RKO (cell line): ENCODE measurements at regions not wholly inside any gene's neighbourhood (a gene's known extent, or its start where the extent isn't known, plus 50 kb on each side); places are given as distances from the start of the nearest gene placed in this dataset.

ENCODE experiments used
- DNase-seq: peaks from one replicate; pipeline ENCODE4 v3.0.0-alpha.2; 2016; ENCODE audit warnings: low spot score

- DNase-seq, result no peak
Measured at GRCh38 chr6:98635191-98635590, 199.2 kb upstream of the POU3F2 start.

- DNase-seq, result no peak
Measured at GRCh38 chr6:98636941-98637340, 197.4 kb upstream of the POU3F2 start.

- DNase-seq, result no peak
Measured at GRCh38 chr6:98639089-98639635, 195.2 kb upstream of the POU3F2 start.

GRCh38 chr6:98640366-98640765 is 194.0 kb upstream of the POU3F2 start:
- DNase-seq, result no peak

GRCh38 chr6:98641949-98642719 is 192.2 kb upstream of the POU3F2 start:
- peak; percentile 20 for DNase-seq

- no peak for DNase-seq
Measured at GRCh38 chr6:98644063-98644462, 190.3 kb upstream of the POU3F2 start.

- DNase-seq, result no peak
Measured at GRCh38 chr6:98648211-98648914, 186.0 kb upstream of the POU3F2 start.

GRCh38 chr6:98650941-98651340 is 183.4 kb upstream of the POU3F2 start:
- no peak for DNase-seq

- no peak for DNase-seq
Measured at GRCh38 chr6:98653179-98653578, 181.2 kb upstream of the POU3F2 start.

GRCh38 chr6:98657764-98658163 is 176.6 kb upstream of the POU3F2 start:
- peak; percentile 66 for DNase-seq

- DNase-seq, result no peak
Measured at GRCh38 chr6:98669371-98669770, 165.0 kb upstream of the POU3F2 start.

- DNase-seq, result no peak
Measured at GRCh38 chr6:98670045-98670746, 164.2 kb upstream of the POU3F2 start.

- no peak for DNase-seq
Measured at GRCh38 chr6:98672681-98673475, 161.5 kb upstream of the POU3F2 start.

GRCh38 chr6:98678481-98678880 is 155.9 kb upstream of the POU3F2 start:
- no peak for DNase-seq

- no peak for DNase-seq
Measured at GRCh38 chr6:98686008-98686601, 148.3 kb upstream of the POU3F2 start.

GRCh38 chr6:98687752-98688151 is 146.6 kb upstream of the POU3F2 start:
- DNase-seq, result no peak

- DNase-seq, result no peak
Measured at GRCh38 chr6:98695091-98695801, 139.1 kb upstream of the POU3F2 start.

GRCh38 chr6:98711380-98711779 is 123.0 kb upstream of the POU3F2 start:
- DNase-seq, result no peak

GRCh38 chr6:98716341-98716740 is 118.0 kb upstream of the POU3F2 start:
- DNase-seq, result no peak

GRCh38 chr6:98717322-98717877 is 117.0 kb upstream of the POU3F2 start:
- no peak for DNase-seq
